ENCODE measurements at regions not wholly inside any gene's neighbourhood (a gene's known extent, or its start where the extent isn't known, plus 50 kb on each side); places are given as distances from the start of the nearest gene placed in this dataset.
"Not testable (repeated sequence)": the region's sequence is repeated elsewhere in the genome, so short reads cannot be mapped to it uniquely, and the experiment has no call there.

GRCh38 chr7:29651477-29651876 is 87.8 kb downstream of the PRR15 start:
- no peak for DNase-seq

GRCh38 chr7:29652556-29652955 is 88.9 kb downstream of the PRR15 start:
- DNase-seq: no peak

DNA sequence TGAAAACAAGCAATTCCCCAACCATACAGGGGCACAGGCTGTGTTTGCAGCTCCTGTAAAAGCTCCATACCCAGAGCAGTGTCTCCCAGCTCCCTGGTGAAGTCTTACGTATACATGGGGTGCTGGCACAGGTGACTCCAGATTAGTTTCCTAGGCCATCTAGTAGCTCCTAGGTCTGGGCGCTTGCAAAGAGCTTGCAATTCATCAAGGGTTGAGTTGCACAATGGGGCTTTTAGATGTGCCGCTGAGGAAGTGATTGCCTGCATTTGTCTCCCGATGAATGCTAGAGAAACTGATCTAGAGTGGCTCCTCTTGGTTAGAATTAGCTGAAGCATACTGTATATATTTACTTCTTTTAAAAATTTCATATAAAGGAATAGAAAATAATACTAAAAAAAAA is 90.7 kb downstream of the PRR15 start:
- DNase-seq: not testable (repeated sequence)

- no peak for DNase-seq
Observed at GRCh38 chr7:29657288-29657687, 93.7 kb downstream of the PRR15 start.

DNA sequence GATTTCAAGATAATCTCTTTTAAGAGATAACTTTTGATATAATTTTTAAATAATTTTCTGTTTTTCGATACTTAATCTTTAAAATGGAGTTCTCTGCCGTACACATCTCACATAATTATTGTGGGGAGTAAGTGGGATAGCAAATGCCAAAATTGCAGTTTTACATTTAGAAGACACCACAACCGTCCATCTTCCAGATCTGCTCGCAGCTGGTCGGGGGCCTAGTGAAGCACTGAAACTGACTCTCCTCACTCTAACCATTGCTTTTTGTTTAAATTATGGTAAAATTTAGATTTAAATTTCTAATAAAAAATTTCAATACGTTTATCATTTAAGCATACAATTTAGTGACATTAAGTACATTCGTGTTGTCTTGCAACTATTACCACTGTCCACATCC is 94.2 kb downstream of the PRR15 start:
- DNase-seq: no peak

GRCh38 chr7:29659213-29659612 is 95.6 kb downstream of the PRR15 start:
- not testable (repeated sequence) for DNase-seq

DNA sequence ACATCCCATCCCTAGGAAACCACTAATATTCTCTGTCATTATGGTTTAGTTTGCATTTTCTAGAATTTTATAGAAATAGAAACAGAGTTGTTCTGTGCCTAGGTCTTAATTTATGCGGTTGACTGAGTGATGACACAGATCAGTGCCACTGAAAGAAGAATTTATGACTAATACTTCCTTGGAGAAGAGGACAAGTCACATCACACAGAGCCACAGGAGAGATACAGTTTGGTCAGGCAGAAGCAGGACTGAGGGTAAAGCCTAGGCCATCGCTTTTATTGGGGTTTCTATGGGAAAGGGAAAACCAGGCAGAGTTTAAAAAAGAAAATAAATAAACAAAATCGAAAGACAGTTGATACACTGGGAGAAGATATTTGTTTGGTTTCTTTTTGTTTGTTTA is 99.3 kb downstream of the PRR15 start:
- DNase-seq: not testable (repeated sequence)

DNA sequence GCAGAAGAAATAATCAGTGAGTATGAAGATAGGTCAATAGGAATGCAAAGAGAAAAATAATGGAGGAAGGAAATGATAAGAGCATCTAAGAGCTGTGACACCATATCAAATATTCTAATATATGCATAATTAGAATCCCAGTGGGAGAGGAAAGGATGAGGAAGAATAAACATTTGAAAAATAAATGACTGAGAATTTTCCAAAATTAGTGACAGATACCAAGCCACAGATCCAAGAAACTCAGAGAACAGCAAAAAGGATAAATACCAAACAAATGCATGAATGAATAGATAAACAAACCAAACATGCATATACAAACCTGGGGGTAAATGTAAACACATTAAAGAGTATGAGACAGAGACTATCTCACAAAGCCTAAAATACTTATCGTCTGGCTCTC is 101.4 kb downstream of the PRR15 start:
- DNase-seq: not testable (repeated sequence)

GRCh38 chr7:29667096-29667669 is 103.5 kb downstream of the PRR15 start:
- DNase-seq: not testable (repeated sequence)

DNA sequence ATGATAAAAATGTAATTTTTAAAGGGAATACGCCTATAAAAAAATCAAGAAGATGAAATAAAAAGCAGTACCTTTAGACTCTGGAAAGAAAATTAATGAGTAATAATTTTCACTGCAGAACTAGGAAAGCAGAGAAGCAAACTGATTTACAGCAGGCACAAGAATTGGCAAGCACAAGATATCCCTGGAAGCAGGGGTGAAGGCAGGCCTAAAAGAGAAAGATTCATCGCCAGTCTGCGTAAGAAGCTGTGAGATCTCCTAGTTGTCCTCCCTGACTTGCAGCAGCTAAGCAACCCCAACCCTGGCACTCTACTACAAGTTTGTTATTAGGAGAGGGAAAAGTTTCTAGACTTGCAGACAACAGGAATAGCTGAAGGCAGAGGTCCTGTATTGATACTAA is 107.7 kb downstream of the PRR15 start:
- not testable (repeated sequence) for DNase-seq

DNA sequence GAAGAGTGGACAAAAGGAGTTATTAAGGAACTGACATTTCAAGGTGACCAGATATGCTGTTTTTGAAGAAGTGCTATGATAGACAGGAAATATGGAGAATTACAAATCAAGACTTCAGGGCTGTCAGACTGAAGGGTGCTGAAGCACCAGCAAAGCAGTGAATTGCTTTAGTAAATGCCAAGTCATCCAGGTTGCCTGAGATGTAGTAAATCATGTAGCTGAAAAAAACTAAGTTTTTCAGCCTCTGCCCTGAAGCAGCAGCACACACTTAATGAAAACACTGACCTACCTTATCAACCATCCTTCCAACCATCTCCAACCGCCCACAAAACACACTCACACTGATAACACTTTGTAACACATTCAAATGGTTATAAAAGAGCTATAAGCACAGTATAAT is 110.0 kb downstream of the PRR15 start:
- not testable (repeated sequence) for DNase-seq

DNA sequence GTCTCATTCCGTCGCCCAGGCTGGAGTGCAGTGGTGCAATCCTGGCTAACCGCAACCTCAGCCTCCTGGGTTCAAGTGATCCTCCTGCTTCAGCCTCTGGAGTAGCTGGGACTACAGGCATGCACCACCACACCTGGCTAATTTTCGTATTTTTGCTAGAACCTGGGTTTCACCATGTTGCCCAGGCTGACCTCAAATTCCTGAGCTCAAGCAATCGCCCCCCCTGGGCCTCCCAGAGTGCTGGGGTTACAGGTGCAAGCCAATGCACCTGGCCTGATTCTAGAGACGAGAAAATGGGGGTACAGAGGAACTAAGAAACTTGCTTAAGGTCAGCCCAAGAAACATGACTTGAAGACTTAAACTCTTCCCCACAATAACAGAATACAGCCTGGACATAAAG is 111.0 kb downstream of the PRR15 start:
- DNase-seq: not testable (repeated sequence)

DNA sequence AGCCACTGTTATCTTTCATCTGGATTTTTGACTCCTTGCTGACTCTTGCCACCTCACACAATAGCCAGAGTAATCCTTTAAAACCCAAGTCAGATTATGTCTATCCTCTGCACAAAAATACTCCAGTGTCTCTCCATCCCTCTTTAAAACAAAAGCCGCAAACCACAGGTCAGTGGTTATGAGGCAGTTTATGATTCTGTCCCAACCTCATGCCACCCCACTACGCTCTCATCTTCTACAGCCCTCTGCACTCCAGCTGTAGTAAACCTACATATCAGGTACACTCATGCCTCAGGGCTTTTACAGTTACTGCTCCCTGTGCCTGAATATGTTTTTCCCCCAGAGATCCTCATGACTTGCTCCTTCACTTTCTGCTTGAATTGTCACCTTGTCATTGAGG is 113.6 kb downstream of the PRR15 start:
- not testable (repeated sequence) for DNase-seq

GRCh38 chr7:29679963-29680362 is 116.3 kb downstream of the PRR15 start:
- not testable (repeated sequence) for DNase-seq

DNA sequence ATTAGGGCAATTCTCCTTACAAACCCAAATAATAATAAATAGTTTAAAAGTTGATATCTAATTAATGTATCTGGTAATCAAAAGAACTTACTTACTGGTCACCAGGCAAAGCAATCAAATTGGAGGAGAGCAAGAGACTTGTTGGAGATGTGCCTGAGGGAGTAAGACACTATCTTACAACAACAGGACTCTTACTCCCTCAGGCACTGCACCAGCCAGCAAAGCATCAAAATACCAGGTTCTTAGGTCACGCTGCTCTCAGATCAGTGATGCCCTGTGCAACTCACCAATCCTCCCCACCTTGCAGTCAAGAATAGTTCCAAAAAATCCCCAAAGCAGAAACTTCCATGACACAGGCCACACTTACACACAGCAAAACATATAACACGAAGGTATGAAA is 117.0 kb downstream of the PRR15 start:
- not testable (repeated sequence) for DNase-seq

DNA sequence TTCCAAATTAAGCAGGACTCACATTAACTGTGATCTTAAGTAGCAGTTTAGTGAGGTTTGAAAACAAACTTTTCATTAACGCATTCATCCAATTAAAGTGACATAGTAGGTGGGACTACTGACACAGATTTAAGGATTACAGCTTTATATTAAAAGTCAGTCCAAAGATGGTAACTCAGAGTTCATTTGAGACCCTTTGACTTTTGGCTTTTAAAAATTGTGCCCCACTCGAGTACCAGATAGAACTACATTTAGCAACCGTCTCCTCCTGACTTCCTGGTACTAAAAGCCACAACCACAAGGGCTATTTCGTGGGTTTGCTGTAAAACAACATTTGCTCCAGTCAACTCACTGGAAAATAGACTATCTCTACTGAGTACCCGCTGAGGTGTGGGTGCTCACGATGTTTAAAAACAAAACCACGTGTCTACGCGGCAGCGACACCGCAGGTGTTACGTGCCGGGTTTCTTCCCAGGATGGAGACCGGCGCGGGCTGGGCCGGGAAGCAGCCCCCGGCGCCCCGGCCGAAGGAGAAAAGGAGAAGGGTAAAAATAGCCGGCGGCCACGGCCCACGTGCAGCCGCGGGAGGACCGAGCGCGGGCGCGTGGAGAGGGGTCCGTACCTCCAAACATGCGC is 120.6 kb downstream of the PRR15 start:
- DNase-seq: peak in 1 of 2 experiments; percentile 23

- DNase-seq: peak; percentile 51 to 83
Observed at GRCh38 chr7:29684787-29685650, 121.3 kb upstream of the WIPF3 start.

DNA sequence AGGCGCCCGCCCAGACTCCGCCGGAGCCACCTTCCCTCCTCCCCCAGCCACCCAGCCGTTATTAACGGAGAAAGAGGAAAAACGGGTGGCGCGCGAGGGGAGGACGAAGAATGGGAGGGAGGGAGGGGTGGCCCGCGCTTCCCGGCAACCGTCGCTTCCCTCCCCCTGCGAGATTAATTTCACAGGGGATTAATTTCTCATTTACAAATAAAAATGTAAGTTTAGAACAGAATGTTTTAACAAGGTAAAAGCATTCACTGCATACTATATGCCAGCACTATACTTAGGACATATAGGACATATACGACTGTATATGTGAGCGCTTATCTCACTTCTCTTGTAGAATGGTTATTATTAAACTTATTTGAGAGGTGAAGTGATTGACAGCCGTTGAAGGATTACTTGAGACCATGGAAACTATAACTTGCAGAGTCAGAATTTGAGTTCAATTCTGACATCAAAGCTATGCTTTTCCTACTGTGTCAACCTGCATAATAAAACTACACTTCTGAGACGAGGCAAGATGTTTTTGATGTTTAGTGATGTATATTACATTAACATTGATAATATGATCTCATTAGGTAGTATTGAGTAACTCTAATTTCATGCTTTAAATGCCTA is 120.5 kb upstream of the WIPF3 start:
- DNase-seq: peak in 1 of 2 experiments; percentile 56

DNA sequence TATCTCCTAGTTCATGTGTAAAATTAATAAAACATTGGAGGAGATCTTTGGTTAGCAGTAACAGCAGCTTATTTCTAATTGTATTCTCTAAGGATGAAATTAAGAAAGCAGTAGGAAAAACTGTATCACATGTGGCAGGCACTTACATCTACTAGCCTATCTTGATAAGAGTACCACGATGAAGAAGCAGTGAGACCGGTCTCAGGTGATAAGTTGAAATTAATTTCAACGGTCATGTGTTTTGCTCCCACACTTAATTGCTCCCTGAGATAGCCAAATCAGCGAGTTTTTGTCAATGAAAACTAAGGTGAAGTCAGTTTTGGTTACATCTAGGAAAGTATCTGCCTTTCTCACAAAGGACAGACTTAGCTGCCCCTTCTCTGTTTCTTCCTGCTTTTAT is 115.8 kb upstream of the WIPF3 start:
- not testable (repeated sequence) for DNase-seq

DNA sequence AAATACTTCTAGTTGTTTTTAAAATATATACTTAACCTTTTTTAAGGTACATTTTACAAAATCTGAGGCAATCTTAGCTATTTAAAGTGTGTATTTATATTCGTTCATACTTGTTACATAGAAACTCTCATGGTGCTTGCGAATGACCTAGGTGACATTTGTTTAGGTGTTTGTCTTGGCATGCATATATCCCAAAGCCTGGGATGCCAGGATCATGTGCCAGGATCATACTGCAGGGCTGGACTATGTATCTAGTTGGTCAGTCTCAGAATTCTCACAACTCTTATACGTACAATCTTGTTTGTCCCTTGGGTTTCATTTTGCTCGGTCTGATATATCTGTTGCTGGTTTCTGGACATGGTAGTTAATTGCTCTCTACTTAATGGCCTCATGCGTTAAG is 109.9 kb upstream of the WIPF3 start:
- not testable (repeated sequence) for DNase-seq

- not testable (repeated sequence) for DNase-seq
Observed at GRCh38 chr7:29699723-29700122, 106.6 kb upstream of the WIPF3 start.

GRCh38 chr7:29701540-29701939 is 104.8 kb upstream of the WIPF3 start:
- not testable (repeated sequence) for DNase-seq

DNA sequence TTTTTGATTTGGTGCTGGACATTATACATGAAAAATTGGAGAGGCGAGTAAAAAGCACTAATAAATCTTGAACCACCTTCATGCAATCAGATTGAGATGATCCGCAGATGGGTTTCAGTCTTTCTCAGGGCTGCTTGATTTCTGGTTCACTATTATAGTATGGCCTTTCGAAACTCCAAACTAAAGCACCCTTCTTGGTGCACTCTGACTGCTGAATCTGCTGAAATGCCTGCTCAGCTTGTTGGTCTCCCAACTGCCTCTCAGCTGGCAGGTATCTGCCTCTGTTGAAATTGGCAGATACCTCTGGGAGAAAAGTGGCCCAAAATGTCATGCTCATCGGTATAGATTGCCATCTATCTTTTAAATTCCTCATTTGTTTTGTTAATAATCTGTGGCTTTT is 102.5 kb upstream of the WIPF3 start:
- not testable (repeated sequence) for DNase-seq

Measured in NCI-H526 (cell line).